ENCODE measurements at regions not wholly inside any gene's neighbourhood (a gene's known extent, or its start where the extent isn't known, plus 50 kb on each side); places are given as distances from the start of the nearest gene placed in this dataset.

- no peak overlapping the region for H3K4me3 ChIP-seq (replicated peaks; ENCODE audit: insufficient read depth, low read length)
- H3K27ac ChIP-seq (replicated peaks) = no peak overlapping the region
- TF ChIP-seq CTCF (IDR thresholded peaks at IDR 0.05; ENCODE audit: insufficient read depth, low read length) (no peak), POLR2AphosphoS5 (IDR thresholded peaks at IDR 0.05; ENCODE audit: low read depth) (no peak), REST (IDR thresholded peaks at IDR 0.05; ENCODE audit: insufficient replicate concordance, low read depth) (no peak), GABPA (IDR thresholded peaks at IDR 0.05; ENCODE audit: low read depth) (no peak), SPI1 (IDR thresholded peaks at IDR 0.05; ENCODE audit: borderline replicate concordance, low read depth) (no peak)
- DNase-seq (ENCODE audit: low read depth in 1 of 2, low spot score in 1 of 2) = no peak
- no peaks in the 10 kb centered on the region for H3K27me3 ChIP-seq (ENCODE audit: insufficient read depth, poor library complexity, severe bottlenecking)
Observed at GRCh38 chr21:38611277-38611676, 113.0 kb upstream of the ERG start.

GRCh38 chr21:38613686-38614085, 115.4 kb upstream of the ERG start:
- no peak overlapping the region for H3K27ac ChIP-seq (replicated peaks)
- no peak for DNase-seq (ENCODE audit: low read depth in 1 of 2, low spot score in 1 of 2)
- no peak overlapping the region for H3K4me3 ChIP-seq (replicated peaks; ENCODE audit: insufficient read depth, low read length)
- no peaks in the 10 kb centered on the region for H3K27me3 ChIP-seq (ENCODE audit: insufficient read depth, poor library complexity, severe bottlenecking)
- no peak for TF ChIP-seq CTCF (IDR thresholded peaks at IDR 0.05; ENCODE audit: insufficient read depth, low read length)
- TF ChIP-seq SPI1 (IDR thresholded peaks at IDR 0.05; ENCODE audit: borderline replicate concordance, low read depth) = no peak
- no peak for TF ChIP-seq POLR2AphosphoS5 (IDR thresholded peaks at IDR 0.05; ENCODE audit: low read depth)
- no peak for TF ChIP-seq REST (IDR thresholded peaks at IDR 0.05; ENCODE audit: insufficient replicate concordance, low read depth)
- no peak for TF ChIP-seq GABPA (IDR thresholded peaks at IDR 0.05; ENCODE audit: low read depth)

GRCh38 chr21:38614558-38614957, 116.3 kb upstream of the ERG start:
- no peak for DNase-seq (ENCODE audit: low read depth in 1 of 2, low spot score in 1 of 2)
- Histone ChIP-seq H3K4me3 (replicated peaks; ENCODE audit: insufficient read depth, low read length) (no peak overlapping the region), H3K27me3 (ENCODE audit: insufficient read depth, poor library complexity, severe bottlenecking) (no peaks in the 10 kb centered on the region), H3K27ac (replicated peaks) (no peak overlapping the region)
- TF ChIP-seq REST (IDR thresholded peaks at IDR 0.05; ENCODE audit: insufficient replicate concordance, low read depth) = no peak
- TF ChIP-seq POLR2AphosphoS5 (IDR thresholded peaks at IDR 0.05; ENCODE audit: low read depth) = no peak
- no peak for TF ChIP-seq GABPA (IDR thresholded peaks at IDR 0.05; ENCODE audit: low read depth)
- TF ChIP-seq CTCF (IDR thresholded peaks at IDR 0.05; ENCODE audit: insufficient read depth, low read length) = no peak
- TF ChIP-seq SPI1 (IDR thresholded peaks at IDR 0.05; ENCODE audit: borderline replicate concordance, low read depth) = no peak
